ENCODE measurements at regions not wholly inside any gene's neighbourhood (a gene's known extent, or its start where the extent isn't known, plus 50 kb on each side); places are given as distances from the start of the nearest gene placed in this dataset.

DNA sequence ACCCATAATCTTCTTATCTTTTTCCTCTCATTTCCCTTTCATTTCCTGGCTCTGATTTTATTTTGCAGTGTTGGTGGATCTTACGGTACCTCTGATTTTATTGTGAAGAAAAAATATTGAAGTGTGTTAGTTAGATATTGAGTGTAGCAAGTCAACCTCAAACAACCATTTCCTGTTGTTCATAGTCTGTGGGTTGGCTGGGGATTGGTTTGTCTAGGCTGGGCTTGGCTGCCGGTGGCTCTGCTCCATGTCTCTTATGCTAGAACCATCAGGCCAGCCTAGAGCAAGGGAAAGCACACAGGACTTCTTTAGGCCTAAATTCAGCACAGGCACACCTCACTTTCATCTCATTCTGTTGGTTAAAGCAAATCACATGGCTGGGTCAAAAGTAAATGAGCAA, 383.1 kb upstream of the LCORL start:
- no peaks in the 10 kb centered on the region for H3K4me1 ChIP-seq

DNA sequence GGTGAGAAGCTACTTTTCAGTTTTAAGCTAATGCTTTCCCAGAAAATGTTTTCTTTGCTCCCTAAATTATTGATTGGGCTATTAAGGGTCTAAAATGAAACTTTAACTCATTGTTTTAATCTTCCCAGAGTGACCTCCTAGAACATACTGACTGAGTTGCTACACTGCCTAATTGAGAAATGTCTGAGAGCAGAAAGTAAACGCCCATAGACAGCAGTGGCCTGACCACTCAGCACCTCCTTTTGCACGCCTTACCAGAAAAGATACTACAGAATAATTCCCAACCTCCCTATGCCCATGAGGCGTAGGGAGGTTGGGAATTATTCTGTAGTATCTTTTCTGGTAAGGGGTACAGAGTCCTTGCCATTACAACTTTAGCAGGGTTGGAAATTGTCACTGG, 381.8 kb upstream of the LCORL start:
- no peaks in the 10 kb centered on the region for H3K4me1 ChIP-seq
- H3K27me3 ChIP-seq (replicated peaks in 1 of 7), result peaks cover 0 to 5% (median 0%) of the 10 kb centered on the region in 7 donors
- no peaks in the 10 kb centered on the region for H3K36me3 ChIP-seq
- no peak for DNase-seq
- 62 to 84% (median 77%) methylated on average over 3 of the region's 3 CpGs for WGBS, 5 donors
- no peak overlapping the region for H3K27ac ChIP-seq
- H3K4me3 ChIP-seq, result no peak overlapping the region
- no peaks in the 10 kb centered on the region for H3K9me3 ChIP-seq
- TF ChIP-seq, protein P1, sequence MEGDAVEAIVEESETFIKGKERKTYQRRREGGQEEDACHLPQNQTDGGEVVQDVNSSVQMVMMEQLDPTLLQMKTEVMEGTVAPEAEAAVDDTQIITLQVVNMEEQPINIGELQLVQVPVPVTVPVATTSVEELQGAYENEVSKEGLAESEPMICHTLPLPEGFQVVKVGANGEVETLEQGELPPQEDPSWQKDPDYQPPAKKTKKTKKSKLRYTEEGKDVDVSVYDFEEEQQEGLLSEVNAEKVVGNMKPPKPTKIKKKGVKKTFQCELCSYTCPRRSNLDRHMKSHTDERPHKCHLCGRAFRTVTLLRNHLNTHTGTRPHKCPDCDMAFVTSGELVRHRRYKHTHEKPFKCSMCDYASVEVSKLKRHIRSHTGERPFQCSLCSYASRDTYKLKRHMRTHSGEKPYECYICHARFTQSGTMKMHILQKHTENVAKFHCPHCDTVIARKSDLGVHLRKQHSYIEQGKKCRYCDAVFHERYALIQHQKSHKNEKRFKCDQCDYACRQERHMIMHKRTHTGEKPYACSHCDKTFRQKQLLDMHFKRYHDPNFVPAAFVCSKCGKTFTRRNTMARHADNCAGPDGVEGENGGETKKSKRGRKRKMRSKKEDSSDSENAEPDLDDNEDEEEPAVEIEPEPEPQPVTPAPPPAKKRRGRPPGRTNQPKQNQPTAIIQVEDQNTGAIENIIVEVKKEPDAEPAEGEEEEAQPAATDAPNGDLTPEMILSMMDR (IDR thresholded peaks at IDR 0.05 in 8 of 11, conservative IDR thresholded peaks at IDR 0.05 in 3 of 11), result no peak
- TF ChIP-seq POLR2A (IDR thresholded peaks at IDR 0.05) (no peak), POLR2AphosphoS5 (IDR thresholded peaks at IDR 0.05) (no peak)
- intact Hi-C loops (cut with DNase I; ENCODE audit: low total_unique reads), result no loop called here

More for the DNA sequence above, 383.1 kb upstream of the LCORL start:
- no peaks in the 10 kb centered on the region for H3K27me3 ChIP-seq (replicated peaks in 1 of 7)
- DNase-seq, result no peak
- 7 to 34% (median 18%) methylated on average over 2 of the region's 2 CpGs for WGBS, 5 donors
- no peak overlapping the region for H3K4me3 ChIP-seq
- H3K36me3 ChIP-seq, result no peaks in the 10 kb centered on the region
- TF ChIP-seq POLR2A (IDR thresholded peaks at IDR 0.05) (no peak), POLR2AphosphoS5 (IDR thresholded peaks at IDR 0.05) (no peak)
- TF ChIP-seq, protein P1 (IDR thresholded peaks at IDR 0.05 in 8 of 11, conservative IDR thresholded peaks at IDR 0.05 in 3 of 11), result no peak
- no peaks in the 10 kb centered on the region for H3K9me3 ChIP-seq
- intact Hi-C loops (cut with DNase I; ENCODE audit: low total_unique reads), result no loop called here
- H3K27ac ChIP-seq, result no peak overlapping the region

DNA sequence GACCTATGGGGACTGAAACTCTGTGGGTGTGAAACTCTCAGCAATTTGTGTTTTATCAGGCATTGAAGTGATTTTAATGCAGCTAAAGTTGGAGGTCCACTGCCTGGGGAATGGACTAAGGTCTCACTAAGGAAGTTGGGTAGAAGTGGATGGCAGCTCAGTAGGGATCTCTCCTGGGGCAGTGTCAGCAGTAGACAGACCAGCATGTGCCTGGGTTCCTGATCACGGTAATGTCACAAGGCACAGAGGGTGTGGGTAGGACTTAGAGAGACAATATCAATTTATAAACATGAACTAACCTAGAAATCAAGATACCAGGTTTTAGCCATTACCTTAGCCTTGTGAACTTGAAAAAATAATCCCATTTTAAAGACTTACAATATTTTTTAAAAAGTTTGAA, 380.3 kb upstream of the LCORL start:
- intact Hi-C loops (cut with DNase I; ENCODE audit: low total_unique reads), result no loop called here
- no peak overlapping the region for H3K4me3 ChIP-seq
- H3K27ac ChIP-seq, result no peak overlapping the region
- H3K36me3 ChIP-seq, result no peaks in the 10 kb centered on the region
- no peak for TF ChIP-seq POLR2A (IDR thresholded peaks at IDR 0.05)
- TF ChIP-seq, protein P1 (IDR thresholded peaks at IDR 0.05 in 8 of 11, conservative IDR thresholded peaks at IDR 0.05 in 3 of 11), result no peak
- no peak for TF ChIP-seq POLR2AphosphoS5 (IDR thresholded peaks at IDR 0.05)
- no peaks in the 10 kb centered on the region for H3K9me3 ChIP-seq
- WGBS, 5 donors, result 69 to 86% (median 80%) methylated on average over 1 of the region's 1 CpG
- no peaks in the 10 kb centered on the region for H3K4me1 ChIP-seq
- peaks cover 0 to 5% (median 0%) of the 10 kb centered on the region in 7 donors for H3K27me3 ChIP-seq (replicated peaks in 1 of 7)
- no peak for DNase-seq

DNA sequence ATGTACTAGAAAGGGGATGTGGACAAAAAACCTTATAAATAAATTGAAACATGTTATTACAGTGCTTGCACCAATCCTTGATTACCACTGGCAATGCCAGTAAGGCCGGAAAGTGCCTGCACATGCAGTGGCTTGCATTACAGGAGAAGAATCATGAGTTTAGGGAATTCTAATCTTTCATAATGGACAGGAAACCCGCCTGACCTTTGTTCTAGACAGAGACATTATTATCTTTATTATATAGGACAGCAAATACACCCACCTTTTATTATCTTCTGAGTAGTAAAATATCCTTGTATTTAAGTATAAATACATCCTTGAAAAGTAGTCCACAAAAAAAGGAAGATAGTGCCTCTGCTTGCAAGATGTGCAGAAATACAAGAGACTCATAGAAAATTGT, 379.9 kb upstream of the LCORL start:
- DNase-seq, result no peak
- H3K36me3 ChIP-seq, result no peaks in the 10 kb centered on the region
- intact Hi-C loops (cut with DNase I; ENCODE audit: low total_unique reads), result no loop called here

More for the DNA sequence above, 379.9 kb upstream of the LCORL start:
- TF ChIP-seq POLR2A (IDR thresholded peaks at IDR 0.05) (no peak), POLR2AphosphoS5 (IDR thresholded peaks at IDR 0.05) (no peak)
- TF ChIP-seq, protein P1 (IDR thresholded peaks at IDR 0.05 in 8 of 11, conservative IDR thresholded peaks at IDR 0.05 in 3 of 11), result no peak
- H3K4me3 ChIP-seq, result no peak overlapping the region
- H3K4me1 ChIP-seq, result no peaks in the 10 kb centered on the region
- H3K27ac ChIP-seq, result no peak overlapping the region
- peaks cover 0 to 5% (median 0%) of the 10 kb centered on the region in 7 donors for H3K27me3 ChIP-seq (replicated peaks in 1 of 7)
- 60 to 90% (median 71%) methylated on average over 2 of the region's 2 CpGs for WGBS, 5 donors
- H3K9me3 ChIP-seq, result no peaks in the 10 kb centered on the region
